ENCODE measurements at regions not wholly inside any gene's neighbourhood (a gene's known extent, or its start where the extent isn't known, plus 50 kb on each side); places are given as distances from the start of the nearest gene placed in this dataset.

GRCh38 chr19:23531976-23532375, 136.7 kb upstream of the ZNF91 start:
- DNase-seq = no peak

- DNase-seq = no peak
These were observed 136.0 kb upstream of the ZNF91 start for GRCh38 chr19:23531231-23531790.

- no peak for DNase-seq
These were observed 133.1 kb upstream of the ZNF91 start for GRCh38 chr19:23528376-23528775.

GRCh38 chr19:23527797-23528196, 132.5 kb upstream of the ZNF91 start:
- peak in 1 of 2 donors; percentile 1 for DNase-seq

GRCh38 chr19:23526302-23526701, 131.0 kb upstream of the ZNF91 start:
- no peak for DNase-seq

GRCh38 chr19:23525276-23525852, 130.1 kb upstream of the ZNF91 start:
- no peak for DNase-seq

- DNase-seq = no peak
These were observed 128.6 kb upstream of the ZNF91 start for GRCh38 chr19:23523863-23524262.

- DNase-seq = no peak
These were observed 127.2 kb upstream of the ZNF91 start for GRCh38 chr19:23522431-23522830.

GRCh38 chr19:23521471-23521870, 126.2 kb upstream of the ZNF91 start:
- no peak for DNase-seq

GRCh38 chr19:23520441-23520840, 125.2 kb upstream of the ZNF91 start:
- DNase-seq = no peak

GRCh38 chr19:23519031-23519430, 123.8 kb upstream of the ZNF91 start:
- DNase-seq = no peak

GRCh38 chr19:23516266-23516665, 121.0 kb upstream of the ZNF91 start:
- no peak for DNase-seq

- no peak for DNase-seq
These were observed 120.3 kb upstream of the ZNF91 start for GRCh38 chr19:23515551-23515950.

GRCh38 chr19:23512151-23512925, 117.1 kb upstream of the ZNF91 start:
- DNase-seq = no peak

- no peak for DNase-seq
These were observed 114.6 kb upstream of the ZNF91 start for GRCh38 chr19:23509686-23510450.

GRCh38 chr19:23507446-23507845, 112.2 kb upstream of the ZNF91 start:
- DNase-seq = no peak

- DNase-seq = no peak
These were observed 110.5 kb upstream of the ZNF91 start for GRCh38 chr19:23505738-23506137.

GRCh38 chr19:23482829-23483228, 87.6 kb upstream of the ZNF91 start:
- no peak for DNase-seq

- DNase-seq = no peak
These were observed 85.8 kb upstream of the ZNF91 start for GRCh38 chr19:23481043-23481442.

- no peak for DNase-seq
These were observed 80.2 kb upstream of the ZNF91 start for GRCh38 chr19:23475477-23475876.

GRCh38 chr19:23474761-23475160, 79.5 kb upstream of the ZNF91 start:
- no peak for DNase-seq

- no peak for DNase-seq
These were observed 78.9 kb upstream of the ZNF91 start for GRCh38 chr19:23474172-23474571.

GRCh38 chr19:23470873-23471545, 75.7 kb upstream of the ZNF91 start:
- no peak for DNase-seq
